ENCODE measurements at regions not wholly inside any gene's neighbourhood (a gene's known extent, or its start where the extent isn't known, plus 50 kb on each side); places are given as distances from the start of the nearest gene placed in this dataset.

GRCh38 chr5:173472164-173472563 lies 143.9 kb upstream of the STC2 start:
- TF ChIP-seq, protein P1, sequence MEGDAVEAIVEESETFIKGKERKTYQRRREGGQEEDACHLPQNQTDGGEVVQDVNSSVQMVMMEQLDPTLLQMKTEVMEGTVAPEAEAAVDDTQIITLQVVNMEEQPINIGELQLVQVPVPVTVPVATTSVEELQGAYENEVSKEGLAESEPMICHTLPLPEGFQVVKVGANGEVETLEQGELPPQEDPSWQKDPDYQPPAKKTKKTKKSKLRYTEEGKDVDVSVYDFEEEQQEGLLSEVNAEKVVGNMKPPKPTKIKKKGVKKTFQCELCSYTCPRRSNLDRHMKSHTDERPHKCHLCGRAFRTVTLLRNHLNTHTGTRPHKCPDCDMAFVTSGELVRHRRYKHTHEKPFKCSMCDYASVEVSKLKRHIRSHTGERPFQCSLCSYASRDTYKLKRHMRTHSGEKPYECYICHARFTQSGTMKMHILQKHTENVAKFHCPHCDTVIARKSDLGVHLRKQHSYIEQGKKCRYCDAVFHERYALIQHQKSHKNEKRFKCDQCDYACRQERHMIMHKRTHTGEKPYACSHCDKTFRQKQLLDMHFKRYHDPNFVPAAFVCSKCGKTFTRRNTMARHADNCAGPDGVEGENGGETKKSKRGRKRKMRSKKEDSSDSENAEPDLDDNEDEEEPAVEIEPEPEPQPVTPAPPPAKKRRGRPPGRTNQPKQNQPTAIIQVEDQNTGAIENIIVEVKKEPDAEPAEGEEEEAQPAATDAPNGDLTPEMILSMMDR (IDR thresholded peaks at IDR 0.05; ENCODE audit: insufficient read depth, low read length, poor library complexity, severe bottlenecking), result no peak
- TF ChIP-seq EZH2phosphoT487 (conservative IDR thresholded peaks at IDR 0.05; ENCODE audit: low read length), result no peak

Data from SU-DHL-6 (cell line).